Muscle of leg (tissue), 3 donors: ENCODE measurements at regions not wholly inside any gene's neighbourhood (a gene's known extent, or its start where the extent isn't known, plus 50 kb on each side); places are given as distances from the start of the nearest gene placed in this dataset.

ENCODE experiments used
- DNase-seq: peaks from one replicate; pipeline ENCODE4 v3.0.0; 2013
- H3K27ac ChIP-seq: one replicate; pipeline ENCODE4 v1.5.1; 2013; ENCODE audit warnings: mild to moderate bottlenecking, low read length, control low read depth
- H3K27me3 ChIP-seq: one replicate; pipeline ENCODE4 v1.6.1; 2013; ENCODE audit warnings: low read length; ENCODE audit not compliant: control insufficient read depth, insufficient read depth
- H3K36me3 ChIP-seq: one replicate; pipeline ENCODE4 v1.6.1; 2013; ENCODE audit warnings: low read length; ENCODE audit not compliant: control insufficient read depth, insufficient read depth
- H3K4me1 ChIP-seq: one replicate; pipeline ENCODE4 v1.6.1; 2013; ENCODE audit warnings: low read length; ENCODE audit not compliant: control insufficient read depth, insufficient read depth
- H3K4me3 ChIP-seq: one replicate; pipeline ENCODE4 v1.5.1; 2013; ENCODE audit warnings: low read length, control low read depth
- H3K9me3 ChIP-seq: replicated peaks from 2 replicates; pipeline ENCODE4 v1.6.1; 2013; ENCODE audit warnings: low read depth, low read length; ENCODE audit not compliant: control insufficient read depth
- WGBS: methylation state at CpG from one replicate; pipeline ENCODE4 v1.1.5; 2013; ENCODE audit warnings: missing lambda C conversion rate; ENCODE audit not compliant: insufficient coverage; 5-methylcytosine and 5-hydroxymethylcytosine counted together

DNA sequence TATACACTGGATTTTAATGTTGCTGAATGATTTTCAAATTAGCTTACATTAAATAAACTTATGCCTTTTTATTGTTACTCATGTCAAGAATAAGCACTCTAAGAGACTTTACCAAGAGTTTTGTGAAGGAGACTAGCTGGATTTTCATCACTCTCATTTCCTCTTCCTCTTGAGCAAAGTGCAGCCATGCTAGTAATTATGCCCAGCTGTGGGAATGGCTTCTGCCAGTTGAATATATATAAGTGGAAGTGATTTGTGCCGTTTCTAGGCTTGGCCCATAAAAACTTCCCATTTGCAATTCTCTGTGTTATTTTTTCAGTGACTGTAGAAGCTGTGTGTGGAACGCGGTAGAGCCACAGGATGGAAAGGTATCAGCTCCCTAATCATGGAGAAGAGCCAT is 255.8 kb downstream of the HDGFL1 start:
- Histone ChIP-seq H3K4me1 (peaks cover 6% of the 10 kb centered on the region), H3K36me3 (no peaks in the 10 kb centered on the region), H3K9me3 (no peaks in the 10 kb centered on the region), H3K4me3 (no peak overlapping the region), H3K27ac (no peak overlapping the region), H3K27me3 (no peaks in the 10 kb centered on the region)
- peak; percentile 32 for DNase-seq
- no CpG with 5 or more reads among the region's 3 CpGs for WGBS

DNA sequence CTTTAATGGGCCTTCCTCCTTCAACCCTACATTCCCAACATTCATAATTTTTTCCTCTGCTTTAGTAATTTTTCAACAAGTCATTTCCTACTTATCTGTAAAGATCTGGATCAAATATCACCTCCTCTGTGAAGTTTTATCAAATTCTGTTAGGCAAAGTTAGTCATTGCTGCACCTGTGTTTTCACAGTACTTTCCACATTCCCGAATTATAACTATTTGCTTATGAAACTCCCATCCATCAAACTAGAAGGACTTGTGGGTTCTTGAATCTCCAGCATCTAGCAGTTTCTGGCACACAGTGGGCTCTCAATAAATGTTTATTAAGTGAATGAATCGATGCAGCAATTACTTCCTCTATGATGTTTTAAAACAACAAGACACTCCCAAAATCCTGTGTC is 257.6 kb downstream of the HDGFL1 start:
- DNase-seq: no peak
- no CpG with 5 or more reads among the region's 2 CpGs for WGBS
- H3K36me3 ChIP-seq: no peaks in the 10 kb centered on the region
- H3K27me3 ChIP-seq: no peaks in the 10 kb centered on the region
- H3K9me3 ChIP-seq: no peaks in the 10 kb centered on the region
- no peak overlapping the region for H3K4me3 ChIP-seq
- no peak overlapping the region for H3K27ac ChIP-seq
- H3K4me1 ChIP-seq: peaks cover 6% of the 10 kb centered on the region

- DNase-seq: peak; percentile 43
- no peak overlapping the region for H3K4me3 ChIP-seq
- H3K4me1 ChIP-seq: peaks cover 6% of the 10 kb centered on the region
- H3K27ac ChIP-seq: peak overlapping the region; percentile 52
- H3K9me3 ChIP-seq: no peaks in the 10 kb centered on the region
- 40% methylated on average over 1 of the region's 1 CpG for WGBS
- H3K27me3 ChIP-seq: no peaks in the 10 kb centered on the region
- H3K36me3 ChIP-seq: no peaks in the 10 kb centered on the region
Observed at GRCh38 chr6:22827760-22828159, 258.4 kb downstream of the HDGFL1 start.

DNA sequence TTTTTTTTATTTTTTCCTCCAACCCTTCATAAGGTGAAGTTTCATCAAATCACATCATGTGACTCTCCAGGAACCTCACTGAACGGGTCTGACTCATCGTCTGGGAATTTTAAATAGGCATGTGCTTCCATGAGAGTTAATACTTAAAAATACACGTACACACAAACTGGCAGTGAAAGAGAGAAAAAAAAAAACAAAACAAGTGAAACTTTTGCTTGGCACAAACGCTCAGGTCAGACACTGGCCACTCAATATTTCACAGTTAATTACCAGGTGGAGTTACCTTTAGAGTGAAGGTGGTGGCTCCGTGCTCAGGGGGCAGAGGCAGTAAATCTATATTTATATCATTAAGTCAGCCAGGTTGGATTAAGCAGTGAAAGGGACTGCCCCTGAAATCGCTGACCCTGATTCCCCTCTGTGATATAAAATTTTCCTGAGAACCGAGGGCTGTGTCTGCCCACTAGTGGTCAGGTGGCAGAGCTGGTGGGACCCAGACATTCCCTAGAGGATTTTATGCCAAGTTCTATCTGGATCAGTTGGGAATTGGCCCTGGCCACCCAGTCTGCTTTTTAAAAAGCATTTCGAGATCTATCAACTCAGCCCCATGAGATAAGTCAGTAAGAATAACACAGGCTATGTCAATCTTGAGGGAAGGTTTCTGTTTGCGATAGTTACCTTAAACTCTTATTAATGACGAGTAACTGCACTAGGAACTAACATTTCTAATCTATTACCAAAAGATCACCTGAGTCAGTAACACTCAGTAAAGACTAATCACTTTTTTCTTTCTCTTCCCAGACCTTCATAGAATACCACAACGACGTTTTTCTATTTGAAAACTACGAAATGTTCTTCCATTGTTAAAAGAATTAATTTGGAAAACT is 259.1 kb downstream of the HDGFL1 start:
- Histone ChIP-seq H3K4me3 (no peak overlapping the region), H3K4me1 (peaks cover 6% of the 10 kb centered on the region), H3K36me3 (no peaks in the 10 kb centered on the region), H3K9me3 (no peaks in the 10 kb centered on the region), H3K27me3 (no peaks in the 10 kb centered on the region), H3K27ac (peak overlapping the region; percentile 53)
- DNase-seq: peak; percentile 92
- WGBS: 8% methylated on average over 2 of the region's 13 CpGs

- no peaks in the 10 kb centered on the region for H3K36me3 ChIP-seq
- no peaks in the 10 kb centered on the region for H3K27me3 ChIP-seq
- no peak overlapping the region for H3K27ac ChIP-seq
- no peaks in the 10 kb centered on the region for H3K9me3 ChIP-seq
- no peak overlapping the region for H3K4me3 ChIP-seq
- DNase-seq: no peak
- H3K4me1 ChIP-seq: peaks cover 6% of the 10 kb centered on the region
Observed at GRCh38 chr6:22829070-22829469, 259.7 kb downstream of the HDGFL1 start.

DNA sequence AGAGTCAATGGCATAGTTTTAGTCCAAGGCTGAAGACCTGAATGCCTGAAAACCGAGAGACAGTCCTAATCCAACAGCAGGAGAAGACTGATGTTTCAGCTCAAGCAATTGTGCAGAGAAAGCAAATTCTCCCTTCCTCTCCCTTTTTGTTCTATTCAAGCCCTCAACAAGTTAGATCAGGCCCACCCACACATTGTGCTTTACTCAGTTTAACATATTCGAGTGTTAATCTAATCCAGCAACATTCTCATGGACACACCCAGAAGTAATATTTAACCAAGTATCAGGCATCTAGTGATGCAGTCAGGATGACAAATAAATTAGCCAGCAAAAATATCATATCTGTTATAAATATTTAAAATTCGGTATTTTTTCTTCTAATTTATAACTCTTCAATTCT is 261.1 kb downstream of the HDGFL1 start:
- peaks cover 6% of the 10 kb centered on the region for H3K4me1 ChIP-seq
- DNase-seq: no peak
- no peak overlapping the region for H3K4me3 ChIP-seq
- H3K27me3 ChIP-seq: no peaks in the 10 kb centered on the region
- no peak overlapping the region for H3K27ac ChIP-seq
- no peaks in the 10 kb centered on the region for H3K36me3 ChIP-seq
- whole genome bisulfite sequencing: 100% methylated on average over 1 of the region's 3 CpGs
- H3K9me3 ChIP-seq: no peaks in the 10 kb centered on the region

DNA sequence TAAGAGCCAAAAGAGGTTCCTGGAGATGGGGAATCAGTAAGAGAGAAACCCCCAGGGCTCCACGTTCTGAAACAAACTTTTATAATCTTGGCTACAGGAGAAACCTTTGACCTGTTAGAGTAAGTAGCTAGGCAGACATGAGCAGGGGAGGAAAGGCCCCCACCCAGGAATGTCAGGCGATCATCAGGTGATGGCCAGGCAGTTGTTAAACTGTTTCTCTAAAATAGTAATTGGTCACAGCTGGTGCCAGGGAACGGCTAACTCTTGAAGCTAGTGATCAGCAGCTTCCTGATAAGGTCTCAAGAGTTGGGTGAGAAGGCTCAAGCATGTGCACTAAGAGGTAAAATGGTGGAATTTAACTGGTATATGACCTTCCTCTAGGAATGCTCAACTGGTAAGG is 263.8 kb downstream of the HDGFL1 start:
- no peaks in the 10 kb centered on the region for H3K27me3 ChIP-seq
- 58% methylated on average over 2 of the region's 3 CpGs for WGBS
- DNase-seq: no peak
- H3K36me3 ChIP-seq: no peaks in the 10 kb centered on the region
- H3K4me3 ChIP-seq: no peak overlapping the region
- H3K9me3 ChIP-seq: peaks cover 2% of the 10 kb centered on the region
- no peak overlapping the region for H3K27ac ChIP-seq
- peaks cover 4% of the 10 kb centered on the region for H3K4me1 ChIP-seq

GRCh38 chr6:22838345-22838744 is 269.0 kb downstream of the HDGFL1 start:
- H3K27me3 ChIP-seq: no peaks in the 10 kb centered on the region
- H3K9me3 ChIP-seq: peaks cover 9% of the 10 kb centered on the region
- no peaks in the 10 kb centered on the region for H3K36me3 ChIP-seq
- DNase-seq: no peak
- H3K4me1 ChIP-seq: no peaks in the 10 kb centered on the region
- no CpG with 5 or more reads among the region's 4 CpGs for WGBS
- no peak overlapping the region for H3K27ac ChIP-seq
- no peak overlapping the region for H3K4me3 ChIP-seq

- DNase-seq: no peak
- H3K9me3 ChIP-seq: peaks cover 2% of the 10 kb centered on the region
- H3K27ac ChIP-seq: no peak overlapping the region
Observed at GRCh38 chr6:22845467-22845866, 276.1 kb downstream of the HDGFL1 start.

DNA sequence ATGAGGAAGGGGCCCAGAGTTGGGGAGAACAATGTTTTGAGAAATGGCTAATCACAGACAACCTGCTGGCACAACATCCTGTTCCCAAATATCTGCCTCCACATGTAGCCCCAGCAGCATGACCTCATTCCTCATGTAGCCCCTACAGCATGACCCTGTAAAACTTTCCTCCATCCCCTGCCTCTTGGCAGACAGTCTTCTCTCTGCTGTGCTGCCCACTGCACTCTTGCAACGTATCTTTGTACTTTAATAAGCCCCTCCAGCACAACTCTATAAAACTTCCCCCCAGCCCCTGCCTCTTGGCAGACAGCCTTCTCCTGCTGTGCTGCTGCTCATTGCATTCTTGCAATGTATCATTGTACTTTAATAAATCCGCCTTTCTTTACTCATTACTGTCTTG is 278.8 kb downstream of the HDGFL1 start:
- no peak for DNase-seq
- WGBS: 20% methylated on average over 2 of the region's 2 CpGs
- Histone ChIP-seq H3K27ac (no peak overlapping the region), H3K27me3 (no peaks in the 10 kb centered on the region), H3K9me3 (no peaks in the 10 kb centered on the region), H3K36me3 (no peaks in the 10 kb centered on the region), H3K4me3 (no peak overlapping the region), H3K4me1 (no peaks in the 10 kb centered on the region)

More at GRCh38 chr6:22845467-22845866, 276.1 kb downstream of the HDGFL1 start:
- Histone ChIP-seq H3K27me3 (no peaks in the 10 kb centered on the region), H3K36me3 (no peaks in the 10 kb centered on the region), H3K4me1 (no peaks in the 10 kb centered on the region), H3K4me3 (no peak overlapping the region)

- Histone ChIP-seq H3K36me3 (no peaks in the 10 kb centered on the region), H3K4me3 (no peak overlapping the region), H3K27me3 (no peaks in the 10 kb centered on the region), H3K4me1 (no peaks in the 10 kb centered on the region), H3K9me3 (no peaks in the 10 kb centered on the region), H3K27ac (no peak overlapping the region)
- no peak for DNase-seq
Observed at GRCh38 chr6:22849921-22850320, 280.6 kb downstream of the HDGFL1 start.
